ENCODE measurements at regions not wholly inside any gene's neighbourhood (a gene's known extent, or its start where the extent isn't known, plus 50 kb on each side); places are given as distances from the start of the nearest gene placed in this dataset.

DNA sequence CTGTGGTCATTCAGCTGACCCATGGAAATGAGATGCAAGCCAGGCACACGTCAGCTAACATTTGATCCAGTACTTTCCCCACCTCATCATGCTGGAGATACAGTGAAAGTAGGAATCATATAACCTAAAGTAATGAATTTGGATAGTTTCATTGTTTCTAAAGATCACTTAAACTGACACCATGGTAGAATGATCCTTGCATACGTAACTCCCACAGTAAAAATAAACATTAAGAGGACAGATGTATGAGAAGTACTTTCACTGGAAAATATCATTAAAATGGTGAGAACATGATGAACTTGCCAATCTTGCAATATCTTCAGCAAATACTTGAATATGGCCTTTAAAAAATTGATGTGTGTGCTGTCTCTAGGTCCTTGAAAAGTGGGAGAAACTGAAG is 85.4 kb downstream of the MAIP1 start:
- Histone ChIP-seq H3K4me1 (ENCODE audit: insufficient read depth, low read length) (peaks cover 13% of the 10 kb centered on the region), H3K27me3 (ENCODE audit: insufficient read depth, low read length) (no peaks in the 10 kb centered on the region), H3K9ac (ENCODE audit: low read depth, low read length) (no peak overlapping the region), H3K36me3 (ENCODE audit: insufficient read depth, low read depth, low read length) (no peaks in the 10 kb centered on the region), H3K9me3 (ENCODE audit: insufficient read depth, low read depth, low read length) (peaks cover 19% of the 10 kb centered on the region), H3K4me3 (ENCODE audit: low read length) (no peak overlapping the region), H3K27ac (ENCODE audit: low read length) (no peak overlapping the region)

DNA sequence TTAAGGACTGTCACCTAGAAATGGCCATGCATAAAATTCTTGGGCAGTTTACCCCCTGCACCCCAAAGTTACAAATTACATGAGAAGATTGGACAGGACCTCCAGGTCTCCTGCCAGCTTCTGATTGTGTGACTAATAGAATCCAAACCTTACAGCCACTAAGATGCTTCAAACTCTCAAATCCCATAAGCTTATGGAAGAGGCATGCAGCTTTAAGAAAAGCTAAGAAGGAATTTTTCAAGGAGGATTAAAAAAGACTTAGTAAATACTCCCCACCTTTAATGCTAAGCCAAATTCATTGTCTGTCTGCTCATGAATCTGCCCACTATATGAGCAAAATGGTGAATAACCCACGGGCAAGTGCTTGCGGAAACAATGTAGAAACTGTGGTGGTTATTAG is 86.3 kb downstream of the MAIP1 start:
- Histone ChIP-seq H3K4me1 (ENCODE audit: insufficient read depth, low read length) (peaks cover 13% of the 10 kb centered on the region), H3K9ac (ENCODE audit: low read depth, low read length) (no peak overlapping the region), H3K36me3 (ENCODE audit: insufficient read depth, low read depth, low read length) (no peaks in the 10 kb centered on the region), H3K27me3 (ENCODE audit: insufficient read depth, low read length) (no peaks in the 10 kb centered on the region), H3K9me3 (ENCODE audit: insufficient read depth, low read depth, low read length) (peaks cover 27% of the 10 kb centered on the region), H3K27ac (ENCODE audit: low read length) (no peak overlapping the region), H3K4me3 (ENCODE audit: low read length) (no peak overlapping the region)

DNA sequence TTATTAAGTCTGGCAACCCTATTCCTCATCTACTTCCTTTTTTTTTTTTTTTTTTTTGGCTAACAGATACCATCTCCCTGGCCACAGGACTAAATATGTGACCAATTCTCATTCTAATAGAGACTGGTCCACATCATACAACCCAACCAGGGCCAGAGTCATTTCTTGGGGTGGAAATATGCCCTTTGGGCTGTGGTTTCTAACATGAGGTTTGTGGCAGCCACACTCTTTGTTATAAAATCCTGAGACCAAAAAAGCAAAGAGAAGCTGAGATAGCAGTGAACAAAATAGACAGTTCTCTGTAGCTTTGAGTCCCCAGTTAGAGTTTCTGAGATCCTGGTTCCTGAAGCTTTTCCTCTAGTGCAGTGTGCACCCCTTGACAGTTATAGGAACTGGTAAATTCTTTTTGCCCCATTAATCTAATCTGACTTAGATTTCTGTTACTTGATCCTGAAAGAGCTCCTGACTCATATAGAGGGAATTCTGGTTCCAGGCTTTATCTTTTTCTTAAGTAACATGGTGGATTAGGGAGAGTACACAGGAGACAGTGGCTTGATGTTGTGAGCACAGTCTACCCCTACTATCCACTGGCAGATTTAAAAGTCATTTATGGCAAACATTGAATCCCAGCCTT is 86.8 kb downstream of the MAIP1 start:
- Histone ChIP-seq H3K27me3 (ENCODE audit: insufficient read depth, low read length) (no peaks in the 10 kb centered on the region), H3K9ac (ENCODE audit: low read depth, low read length) (no peak overlapping the region), H3K4me3 (ENCODE audit: low read length) (no peak overlapping the region), H3K27ac (ENCODE audit: low read length) (no peak overlapping the region), H3K9me3 (ENCODE audit: insufficient read depth, low read depth, low read length) (peaks cover 30% of the 10 kb centered on the region), H3K4me1 (ENCODE audit: insufficient read depth, low read length) (peaks cover 13% of the 10 kb centered on the region), H3K36me3 (ENCODE audit: insufficient read depth, low read depth, low read length) (no peaks in the 10 kb centered on the region)

DNA sequence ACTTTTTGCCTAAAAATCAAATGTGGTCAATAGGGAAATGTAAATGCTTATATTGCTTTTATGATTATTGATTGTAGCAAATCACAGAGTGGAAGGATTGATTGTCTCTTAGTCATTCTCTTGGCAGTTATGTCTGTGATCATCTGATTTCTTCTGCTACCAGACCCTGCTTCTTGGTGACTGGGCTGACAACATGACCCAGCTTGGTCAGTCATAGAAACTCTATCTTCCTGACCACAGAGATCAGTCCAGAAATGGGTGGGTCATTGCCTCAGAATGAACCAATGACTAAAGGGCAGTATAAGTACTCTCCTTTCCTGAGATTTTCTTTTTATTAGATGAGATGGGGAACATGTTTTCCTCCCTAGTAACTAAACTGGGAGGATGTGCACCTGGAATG is 87.6 kb downstream of the MAIP1 start:
- Histone ChIP-seq H3K9me3 (ENCODE audit: insufficient read depth, low read depth, low read length) (peaks cover 30% of the 10 kb centered on the region), H3K27me3 (ENCODE audit: insufficient read depth, low read length) (no peaks in the 10 kb centered on the region), H3K9ac (ENCODE audit: low read depth, low read length) (no peak overlapping the region), H3K4me3 (ENCODE audit: low read length) (no peak overlapping the region), H3K36me3 (ENCODE audit: insufficient read depth, low read depth, low read length) (no peaks in the 10 kb centered on the region), H3K4me1 (ENCODE audit: insufficient read depth, low read length) (peaks cover 13% of the 10 kb centered on the region), H3K27ac (ENCODE audit: low read length) (no peak overlapping the region)

DNA sequence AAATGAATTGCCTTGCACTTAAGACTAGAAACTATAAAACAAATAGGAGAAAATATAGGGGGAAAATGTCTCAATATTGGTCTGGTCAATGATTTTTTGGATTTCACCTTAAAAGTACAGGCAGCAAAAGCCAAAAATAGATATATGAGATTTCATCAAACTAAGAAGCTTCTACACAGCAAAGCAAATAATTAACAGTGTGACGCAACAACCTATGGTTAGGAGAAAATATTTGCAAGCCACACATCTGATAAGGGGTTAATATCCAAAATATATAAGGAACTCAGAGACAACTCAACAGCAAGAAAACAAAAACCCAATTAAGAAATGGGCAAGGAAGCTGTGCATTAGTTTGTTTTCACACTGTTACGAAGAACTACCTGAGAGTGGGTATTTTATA is 89.1 kb downstream of the MAIP1 start:
- H3K27me3 ChIP-seq (ENCODE audit: insufficient read depth, low read length): no peaks in the 10 kb centered on the region
- H3K36me3 ChIP-seq (ENCODE audit: insufficient read depth, low read depth, low read length): no peaks in the 10 kb centered on the region
- H3K4me3 ChIP-seq (ENCODE audit: low read length): no peak overlapping the region

DNA sequence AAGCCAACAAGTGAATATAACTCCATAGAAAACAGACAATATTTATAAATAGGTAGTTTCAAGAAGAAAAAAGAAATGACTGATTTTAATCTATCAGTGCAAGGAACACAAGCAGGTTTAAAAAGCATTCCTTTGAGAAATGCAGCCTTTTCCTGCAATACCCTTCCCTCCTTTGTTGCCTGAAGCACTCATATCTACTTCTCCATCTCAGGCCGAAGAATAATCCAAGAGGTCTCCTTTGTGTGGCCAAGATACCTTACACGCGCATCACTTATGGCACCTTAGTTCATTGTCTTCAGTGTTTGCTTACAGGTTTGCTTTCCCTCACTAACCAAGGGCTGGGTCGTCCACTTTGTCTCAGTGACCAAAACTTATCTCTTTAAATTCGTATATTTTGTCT is 93.0 kb downstream of the MAIP1 start:
- H3K36me3 ChIP-seq (ENCODE audit: insufficient read depth, low read depth, low read length): no peaks in the 10 kb centered on the region
- no peak overlapping the region for H3K9ac ChIP-seq (ENCODE audit: low read depth, low read length)
- H3K4me3 ChIP-seq (ENCODE audit: low read length): no peak overlapping the region
- no peaks in the 10 kb centered on the region for H3K27me3 ChIP-seq (ENCODE audit: insufficient read depth, low read length)
- peaks cover 30% of the 10 kb centered on the region for H3K9me3 ChIP-seq (ENCODE audit: insufficient read depth, low read depth, low read length)
- H3K27ac ChIP-seq (ENCODE audit: low read length): no peak overlapping the region
- H3K4me1 ChIP-seq (ENCODE audit: insufficient read depth, low read length): no peaks in the 10 kb centered on the region

More for the DNA sequence above, 89.1 kb downstream of the MAIP1 start:
- Histone ChIP-seq H3K27ac (ENCODE audit: low read length) (no peak overlapping the region), H3K4me1 (ENCODE audit: insufficient read depth, low read length) (peaks cover 13% of the 10 kb centered on the region), H3K9me3 (ENCODE audit: insufficient read depth, low read depth, low read length) (peaks cover 30% of the 10 kb centered on the region), H3K9ac (ENCODE audit: low read depth, low read length) (no peak overlapping the region)

- Histone ChIP-seq H3K36me3 (ENCODE audit: insufficient read depth, low read depth, low read length) (no peaks in the 10 kb centered on the region), H3K27me3 (ENCODE audit: insufficient read depth, low read length) (no peaks in the 10 kb centered on the region), H3K9me3 (ENCODE audit: insufficient read depth, low read depth, low read length) (peaks cover 27% of the 10 kb centered on the region), H3K9ac (ENCODE audit: low read depth, low read length) (no peak overlapping the region), H3K27ac (ENCODE audit: low read length) (no peak overlapping the region), H3K4me1 (ENCODE audit: insufficient read depth, low read length) (no peaks in the 10 kb centered on the region), H3K4me3 (ENCODE audit: low read length) (no peak overlapping the region)
These were observed 93.7 kb downstream of the MAIP1 start for GRCh38 chr2:200049086-200049485.

GRCh38 chr2:200050921-200051610 is 95.7 kb downstream of the MAIP1 start:
- Histone ChIP-seq H3K9ac (ENCODE audit: low read depth, low read length) (no peak overlapping the region), H3K27ac (ENCODE audit: low read length) (no peak overlapping the region), H3K4me1 (ENCODE audit: insufficient read depth, low read length) (no peaks in the 10 kb centered on the region), H3K36me3 (ENCODE audit: insufficient read depth, low read depth, low read length) (no peaks in the 10 kb centered on the region), H3K4me3 (ENCODE audit: low read length) (no peak overlapping the region), H3K9me3 (ENCODE audit: insufficient read depth, low read depth, low read length) (peaks cover 9% of the 10 kb centered on the region), H3K27me3 (ENCODE audit: insufficient read depth, low read length) (no peaks in the 10 kb centered on the region)

- no peak overlapping the region for H3K27ac ChIP-seq (ENCODE audit: low read length)
- no peaks in the 10 kb centered on the region for H3K4me1 ChIP-seq (ENCODE audit: insufficient read depth, low read length)
- peaks cover 9% of the 10 kb centered on the region for H3K9me3 ChIP-seq (ENCODE audit: insufficient read depth, low read depth, low read length)
- H3K4me3 ChIP-seq (ENCODE audit: low read length): no peak overlapping the region
- no peaks in the 10 kb centered on the region for H3K36me3 ChIP-seq (ENCODE audit: insufficient read depth, low read depth, low read length)
- no peak overlapping the region for H3K9ac ChIP-seq (ENCODE audit: low read depth, low read length)
- H3K27me3 ChIP-seq (ENCODE audit: insufficient read depth, low read length): no peaks in the 10 kb centered on the region
These were observed 96.2 kb downstream of the MAIP1 start for GRCh38 chr2:200051611-200051945.

- Histone ChIP-seq H3K9me3 (ENCODE audit: insufficient read depth, low read depth, low read length) (peaks cover 14% of the 10 kb centered on the region; the same call in 1 of the 2 replicates), H3K4me1 (ENCODE audit: insufficient read depth, low read length) (no peaks in the 10 kb centered on the region), H3K27ac (ENCODE audit: low read length) (no peak overlapping the region), H3K36me3 (ENCODE audit: insufficient read depth, low read depth, low read length) (no peaks in the 10 kb centered on the region), H3K27me3 (ENCODE audit: insufficient read depth, low read length) (no peaks in the 10 kb centered on the region), H3K9ac (ENCODE audit: low read depth, low read length) (no peak overlapping the region), H3K4me3 (ENCODE audit: low read length) (no peak overlapping the region)
These were observed 97.2 kb downstream of the MAIP1 start for GRCh38 chr2:200052627-200053026.

DNA sequence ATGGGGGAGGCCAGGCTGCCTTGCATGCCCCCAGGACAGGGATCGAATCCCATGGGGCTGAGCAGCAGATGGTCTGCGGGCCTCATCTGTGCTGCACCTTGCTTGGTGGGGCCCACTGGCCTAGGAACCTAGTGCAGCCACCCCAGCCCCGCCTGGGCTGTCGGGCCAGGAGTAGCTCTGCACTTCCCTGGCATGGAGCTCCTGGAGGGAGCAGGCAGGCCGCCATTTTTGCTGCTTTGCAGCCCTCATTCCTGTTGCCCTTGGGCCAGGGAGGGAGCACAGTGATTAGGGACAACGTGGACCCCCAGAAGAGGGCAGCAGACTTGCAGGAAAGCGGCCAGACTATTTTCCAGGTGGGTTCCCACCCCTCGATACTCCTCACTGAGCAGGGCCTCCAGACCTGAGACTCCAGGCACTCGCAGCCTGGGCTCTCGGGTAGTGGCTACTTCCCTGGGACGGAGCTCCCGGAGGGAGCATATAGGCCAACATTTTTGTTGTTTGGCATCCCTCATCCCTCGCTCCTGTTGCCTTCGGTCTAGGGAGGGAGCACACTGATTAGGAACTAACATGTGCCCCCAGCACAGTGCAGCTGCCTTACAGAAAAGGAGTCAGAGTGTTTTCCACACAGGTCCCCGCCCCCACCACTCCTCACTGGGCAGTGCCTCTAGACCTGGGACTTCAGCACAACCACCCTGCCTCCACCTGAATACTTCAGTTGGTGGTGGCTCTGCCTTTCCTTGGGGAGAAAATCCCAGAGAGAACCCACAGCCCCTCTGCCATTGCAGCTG is 99.5 kb downstream of the MAIP1 start:
- H3K9ac ChIP-seq (ENCODE audit: low read depth, low read length): no peak overlapping the region; the same call in 1 of the 2 replicates
- no peaks in the 10 kb centered on the region for H3K4me1 ChIP-seq (ENCODE audit: insufficient read depth, low read length)
- no peak overlapping the region for H3K27ac ChIP-seq (ENCODE audit: low read length)
- H3K9me3 ChIP-seq (ENCODE audit: insufficient read depth, low read depth, low read length): peaks cover 15% of the 10 kb centered on the region; the same call in 1 of the 2 replicates
- H3K36me3 ChIP-seq (ENCODE audit: insufficient read depth, low read depth, low read length): no peaks in the 10 kb centered on the region
- H3K4me3 ChIP-seq (ENCODE audit: low read length): no peak overlapping the region
- no peaks in the 10 kb centered on the region for H3K27me3 ChIP-seq (ENCODE audit: insufficient read depth, low read length)

GRCh38 chr2:200056105-200056504 is 100.7 kb downstream of the MAIP1 start:
- H3K27ac ChIP-seq (ENCODE audit: low read length): no peak overlapping the region
- peaks cover 15% of the 10 kb centered on the region; the same call in 1 of the 2 replicates for H3K9me3 ChIP-seq (ENCODE audit: insufficient read depth, low read depth, low read length)
- H3K36me3 ChIP-seq (ENCODE audit: insufficient read depth, low read depth, low read length): no peaks in the 10 kb centered on the region
- H3K9ac ChIP-seq (ENCODE audit: low read depth, low read length): no peak overlapping the region
- H3K4me1 ChIP-seq (ENCODE audit: insufficient read depth, low read length): no peaks in the 10 kb centered on the region
- H3K27me3 ChIP-seq (ENCODE audit: insufficient read depth, low read length): no peaks in the 10 kb centered on the region
- no peak overlapping the region for H3K4me3 ChIP-seq (ENCODE audit: low read length)

Data from iPS-20b (cell line).